Right lobe of liver (tissue), 4 donors: ENCODE measurements at regions not wholly inside any gene's neighbourhood (a gene's known extent, or its start where the extent isn't known, plus 50 kb on each side); places are given as distances from the start of the nearest gene placed in this dataset.

Source experiments
- CTCF ChIP-seq, 4 donors: fragments of 200-600 bp in 3 of 4; fragments of 450-650 bp in 1 of 4; IDR thresholded peaks; one replicate each; pipeline versions ENCODE4 v1.5.1 to v1.8.0; 2016 to 2022; ENCODE audit warnings: antibody characterized with exemption in 4 of 4, mild to moderate bottlenecking in 2 of 4
- POLR2A ChIP-seq: fragments of 450-650 bp; IDR thresholded peaks from one replicate; pipeline ENCODE4 v1.6.1; 2017; ENCODE audit warnings: antibody characterized with exemption, mild to moderate bottlenecking
- donor health status: DM: no; HTN: no; CAD: no.
- donor health status: DM: no; HTN: no; CAD: no.
- donor health status: DM: no; HTN: yes; CAD: no.

- TF ChIP-seq CTCF (IDR thresholded peaks at IDR 0.05) (no peak), POLR2A (no peak)
Measured at GRCh38 chr7:81013083-81013817, 94.4 kb upstream of the SEMA3C start.
